GM18508 (cell line): ENCODE measurements at regions not wholly inside any gene's neighbourhood (a gene's known extent, or its start where the extent isn't known, plus 50 kb on each side); places are given as distances from the start of the nearest gene placed in this dataset.

Source experiments
- ATAC-seq: cut with Tn5 transposase; IDR thresholded peaks from one replicate; pipeline ENCODE4 v1.9.1; 2021; ENCODE audit warnings: moderate number of reproducible peaks; ENCODE audit not compliant: insufficient read depth, unreplicated experiment

- ATAC-seq: no peak
Measured at GRCh38 chr4:54933579-54933978, 191.8 kb downstream of the KDR start.

GRCh38 chr4:54930226-54930625, 195.2 kb downstream of the KDR start:
- no peak for ATAC-seq

GRCh38 chr4:54929459-54929858, 195.9 kb downstream of the KDR start:
- no peak for ATAC-seq

- ATAC-seq: no peak
Measured at GRCh38 chr4:54924891-54925290, 200.5 kb downstream of the KDR start.

- no peak for ATAC-seq
Measured at GRCh38 chr4:54915276-54915675, 210.1 kb downstream of the KDR start.

GRCh38 chr4:54914781-54915180, 210.6 kb downstream of the KDR start:
- ATAC-seq: no peak

- no peak for ATAC-seq
Measured at GRCh38 chr4:54913751-54914526, 211.5 kb downstream of the KDR start.

- ATAC-seq: no peak
Measured at GRCh38 chr4:54912155-54912554, 213.2 kb downstream of the KDR start.

- peak; percentile 66 for ATAC-seq
Measured at GRCh38 chr4:54909961-54910360, 215.4 kb downstream of the KDR start.

- ATAC-seq: no peak
Measured at GRCh38 chr4:54908763-54909162, 216.6 kb downstream of the KDR start.

GRCh38 chr4:54904953-54905352, 220.4 kb downstream of the KDR start:
- no peak for ATAC-seq

GRCh38 chr4:54902976-54903375, 222.4 kb downstream of the KDR start:
- no peak for ATAC-seq

GRCh38 chr4:54902271-54902670, 223.1 kb downstream of the KDR start:
- no peak for ATAC-seq

GRCh38 chr4:54901202-54901601, 224.2 kb downstream of the KDR start:
- ATAC-seq: no peak

- no peak for ATAC-seq
Measured at GRCh38 chr4:54898656-54899340, 226.6 kb downstream of the KDR start.

GRCh38 chr4:54898056-54898562, 227.3 kb downstream of the KDR start:
- ATAC-seq: no peak

GRCh38 chr4:54897590-54897989, 227.8 kb downstream of the KDR start:
- ATAC-seq: no peak

- no peak for ATAC-seq
Measured at GRCh38 chr4:54882616-54883015, 224.9 kb downstream of the KIT start.

- no peak for ATAC-seq
Measured at GRCh38 chr4:54879576-54879975, 221.8 kb downstream of the KIT start.

GRCh38 chr4:54877006-54877405, 219.2 kb downstream of the KIT start:
- ATAC-seq: no peak

- no peak for ATAC-seq
Measured at GRCh38 chr4:54872261-54872660, 214.5 kb downstream of the KIT start.
